H1 (cell line): ENCODE measurements at regions not wholly inside any gene's neighbourhood (a gene's known extent, or its start where the extent isn't known, plus 50 kb on each side); places are given as distances from the start of the nearest gene placed in this dataset.

Experiments
- CTCF ChIA-PET: fragments of 300-600 bp; sonication (Branson Sonifier 250); formaldehyde crosslinking; loops from one replicate; lab custom pipeline; 2021; ENCODE audit not compliant: partially characterized antibody; lab: Charles Lee
- POLR2A ChIA-PET: fragments of 300-600 bp; sonication (Branson Sonifier 250); formaldehyde crosslinking; loops from one replicate; lab custom pipeline; 2021; ENCODE audit warnings: inconsistent platforms; ENCODE audit not compliant: partially characterized antibody; lab: Charles Lee
- DNase-seq, 2 experiments: peaks; one replicate each; pipeline versions ENCODE4 v3.0.0 to v3.0.0-alpha.2; 2010 to 2022; ENCODE audit warnings: low spot score in 2 of 2, low read depth in 1 of 2, mixed read lengths in 1 of 2
- FAIRE-seq: peaks from 2 replicates; lab custom pipeline; 2011; peaks lifted over from hg19 to GRCh38; lab: Jason Lieb, UNC
- H2AFZ ChIP-seq: 2 replicates; pipeline ENCODE4 v1.8.1; 2012; ENCODE audit warnings: low read length, inconsistent platforms
- H2AK5ac ChIP-seq: 2 replicates; pipeline ENCODE4 v1.6.1; 2013; ENCODE audit warnings: low read depth, low read length
- H2BK120ac ChIP-seq: replicated peaks from 2 replicates; pipeline ENCODE3; 2013; ENCODE audit warnings: low read depth, low read length, inconsistent platforms
- H2BK12ac ChIP-seq: 2 replicates; pipeline ENCODE4 v1.6.1; 2013; ENCODE audit warnings: low read depth, low read length
- H2BK15ac ChIP-seq: 2 replicates; pipeline ENCODE4 v1.6.1; 2013; ENCODE audit warnings: low read length
- H2BK20ac ChIP-seq: 2 replicates; pipeline ENCODE4 v1.6.1; 2013; ENCODE audit warnings: low read length
- H2BK5ac ChIP-seq: 2 replicates; pipeline ENCODE4 v1.6.1; 2013; ENCODE audit warnings: low read depth, low read length
- H3K14ac ChIP-seq: 2 replicates; pipeline ENCODE4 v1.6.1; 2013; ENCODE audit warnings: inconsistent platforms; ENCODE audit not compliant: insufficient read length
- H3K18ac ChIP-seq: 2 replicates; pipeline ENCODE4 v1.6.1; 2013; ENCODE audit warnings: low read length; ENCODE audit errors: extremely low read depth
- H3K23ac ChIP-seq: 2 replicates; pipeline ENCODE4 v1.6.1; 2013; ENCODE audit warnings: inconsistent platforms; ENCODE audit not compliant: insufficient read length
- H3K23me2 ChIP-seq: 2 replicates; pipeline ENCODE4 v1.6.1; 2013; ENCODE audit warnings: low read depth, low read length
- H3K27ac ChIP-seq: 2 replicates; pipeline ENCODE4 v1.6.1; 2011; ENCODE audit warnings: low read depth, low read length, inconsistent platforms
- H3K27me3 ChIP-seq, 4 experiments: replicated peaks in 1 of 4; 1 replicate in 1 of 4; 2 replicates in 3 of 4; pipeline versions ENCODE4 v1.6.1 to v1.8.1; 2011 to 2013; ENCODE audit warnings: low read length in 3 of 4, mild to moderate bottlenecking in 3 of 4, inconsistent platforms in 2 of 4, mixed read lengths in 2 of 4, moderate library complexity in 1 of 4; ENCODE audit not compliant: control insufficient read depth in 3 of 4, insufficient read depth in 3 of 4; ENCODE audit errors: extremely low read depth in 1 of 4
- H3K36me3 ChIP-seq, 4 experiments: 2 replicates each; pipeline versions ENCODE4 v1.6.1 to v1.8.1; 2011 to 2013; ENCODE audit warnings: mild to moderate bottlenecking in 4 of 4, low read length in 3 of 4, moderate library complexity in 2 of 4, control low read depth in 1 of 4, inconsistent platforms in 1 of 4; ENCODE audit not compliant: insufficient read depth in 4 of 4, control insufficient read depth in 2 of 4
- H3K4ac ChIP-seq: replicated peaks from 2 replicates; pipeline ENCODE3; 2013; ENCODE audit warnings: low read length, low read depth, mixed read lengths, inconsistent platforms; ENCODE audit not compliant: insufficient read length
- H3K4me1 ChIP-seq, 4 experiments: replicated peaks in 1 of 4; 1 replicate in 1 of 4; 2 replicates in 3 of 4; pipeline versions ENCODE4 v1.6.1 to v1.8.1; 2011 to 2013; ENCODE audit warnings: low read length in 3 of 4, inconsistent platforms in 2 of 4, mixed read lengths in 1 of 4; ENCODE audit not compliant: insufficient read depth in 4 of 4, control insufficient read depth in 3 of 4
- H3K4me2 ChIP-seq, 2 experiments: 2 replicates each; pipeline versions ENCODE4 v1.6.1 to v1.8.1; 2011 to 2013; ENCODE audit warnings: low read depth in 2 of 2, low read length in 2 of 2, control low read depth in 1 of 2, inconsistent platforms in 1 of 2, mild to moderate bottlenecking in 1 of 2; ENCODE audit not compliant: insufficient read depth in 1 of 2
- H3K4me3 ChIP-seq, 4 experiments: fragments of 200-600, 300-600 bp in 1 of 4; sonication (generic), shearing (Covaris generic), sonication (Bioruptor Twin) in 1 of 4; 2 replicates each; pipeline versions ENCODE4 v1.5.1 to v1.8.1; 2011 to 2016; ENCODE audit warnings: low read length in 4 of 4, low read depth in 3 of 4, control low read depth in 2 of 4, inconsistent platforms in 2 of 4, mild to moderate bottlenecking in 2 of 4, mixed read lengths in 1 of 4, moderate library complexity in 1 of 4; ENCODE audit not compliant: insufficient read depth in 2 of 4; ENCODE audit errors: extremely low read depth in 1 of 4
- H3K56ac ChIP-seq: replicated peaks from 2 replicates; pipeline ENCODE3; 2013; ENCODE audit warnings: low read depth, mild to moderate bottlenecking, mixed read lengths, low read length, inconsistent platforms; ENCODE audit not compliant: insufficient read length
- H3K79me1 ChIP-seq: 2 replicates; pipeline ENCODE4 v1.6.1; 2013; ENCODE audit warnings: low read depth, low read length, control low read depth
- H3K79me2 ChIP-seq, 2 experiments: 2 replicates each; pipeline versions ENCODE4 v1.6.1 to v1.8.1; 2012 to 2013; ENCODE audit warnings: low read length in 2 of 2, mild to moderate bottlenecking in 2 of 2, inconsistent platforms in 1 of 2; ENCODE audit not compliant: insufficient read depth in 2 of 2, control insufficient read depth in 1 of 2
- H3K9ac ChIP-seq, 4 experiments: replicated peaks in 1 of 4; 1 replicate in 1 of 4; 2 replicates in 3 of 4; pipeline versions ENCODE4 v1.6.1 to v1.8.1; 2011 to 2013; ENCODE audit warnings: low read depth in 3 of 4, low read length in 3 of 4, control low read depth in 2 of 4, mild to moderate bottlenecking in 2 of 4, moderate library complexity in 2 of 4, inconsistent platforms in 1 of 4; ENCODE audit errors: extremely low read depth in 1 of 4
- H3K9me3 ChIP-seq, 2 experiments: 2 replicates each; pipeline versions ENCODE4 v1.6.1 to v1.8.1; 2012 to 2013; ENCODE audit warnings: mild to moderate bottlenecking in 2 of 2, moderate library complexity in 2 of 2, control low read depth in 1 of 2, inconsistent platforms in 1 of 2, low read depth in 1 of 2, low read length in 1 of 2, mixed read lengths in 1 of 2; ENCODE audit not compliant: insufficient read depth in 2 of 2
- H4K20me1 ChIP-seq, 2 experiments: replicated peaks in 1 of 2; 2 replicates each; pipeline versions ENCODE3 to v1.8.1; 2011 to 2013; ENCODE audit warnings: inconsistent platforms in 2 of 2, low read length in 2 of 2, mild to moderate bottlenecking in 1 of 2; ENCODE audit not compliant: insufficient read depth in 2 of 2, control insufficient read depth in 1 of 2
- H4K5ac ChIP-seq: 2 replicates; pipeline ENCODE4 v1.6.1; 2013; ENCODE audit warnings: low read length, low read depth, mixed read lengths, inconsistent platforms; ENCODE audit not compliant: insufficient read length
- H4K8ac ChIP-seq: 2 replicates; pipeline ENCODE4 v1.8.0; 2013; ENCODE audit warnings: mild to moderate bottlenecking, moderate library complexity, low read length, inconsistent platforms; ENCODE audit not compliant: insufficient read depth; ENCODE audit errors: extremely low read depth
- H4K91ac ChIP-seq: replicated peaks from 2 replicates; pipeline ENCODE3; 2013; ENCODE audit warnings: low read length, mixed read lengths, inconsistent platforms; ENCODE audit not compliant: insufficient read length
- ATF2 ChIP-seq: IDR thresholded peaks from 2 replicates; pipeline ENCODE4 v1.6.1; 2012; ENCODE audit warnings: low read length, inconsistent platforms
- BCL11A ChIP-seq, 2 experiments: IDR thresholded peaks; one replicate each; pipeline ENCODE4 v1.6.1; 2011; ENCODE audit warnings: low read depth in 2 of 2, low read length in 2 of 2, mild to moderate bottlenecking in 2 of 2
- CBX8 ChIP-seq: fragments of 300-800, 300-1000 bp; sonication (generic); IDR thresholded peaks from 2 replicates; pipeline ENCODE4 v1.7.1; 2016; ENCODE audit warnings: low read depth, low read length, borderline replicate concordance
- E2F6 ChIP-seq: IDR thresholded peaks from 2 replicates; pipeline ENCODE4 v1.6.1; 2012; ENCODE audit warnings: inconsistent platforms
- HDAC2 ChIP-seq, 2 experiments: fragments of 300-600 bp in 1 of 2; sonication (generic) in 1 of 2; IDR thresholded peaks; 2 replicates each; pipeline ENCODE4 v1.6.1; 2011 to 2012; ENCODE audit warnings: low read depth in 2 of 2, low read length in 2 of 2, mild to moderate bottlenecking in 2 of 2, moderate library complexity in 2 of 2, borderline replicate concordance in 1 of 2, inconsistent platforms in 1 of 2
- JUN ChIP-seq: IDR thresholded peaks from 2 replicates; pipeline ENCODE4 v1.6.1; 2011; ENCODE audit warnings: low read depth, mild to moderate bottlenecking, improper control_type of control experiment, low read length
- NRF1 ChIP-seq: IDR thresholded peaks from 2 replicates; pipeline ENCODE4 v1.6.1; 2011; ENCODE audit warnings: mild to moderate bottlenecking, low read depth, low read length, improper control_type of control experiment
- RBBP5 ChIP-seq: IDR thresholded peaks from 2 replicates; pipeline ENCODE4 v1.7.1; 2012; ENCODE audit warnings: low read depth, mild to moderate bottlenecking, inconsistent platforms, low read length, moderate library complexity, borderline replicate concordance
- SIRT6 ChIP-seq: IDR thresholded peaks from one replicate; pipeline ENCODE4 v1.7.1; 2012; ENCODE audit warnings: low read length, inconsistent platforms
- SRF ChIP-seq: IDR thresholded peaks from 2 replicates; pipeline ENCODE4 v1.6.1; 2011; ENCODE audit warnings: mild to moderate bottlenecking, low read depth, low read length, moderate library complexity
- USF2 ChIP-seq: IDR thresholded peaks from 2 replicates; pipeline ENCODE4 v1.6.1; 2011; ENCODE audit warnings: low read length, improper control_type of control experiment
- WGBS, 2 experiments: shearing (Covaris generic) in 1 of 2; methylation state at CpG; one replicate each; pipeline versions ENCODE4 v1.1.6 to v1.1.7; 2013 to 2015; ENCODE audit warnings: low lambda C conversion rate in 2 of 2, mixed read lengths in 2 of 2, inconsistent platforms in 1 of 2, low coverage in 1 of 2, missing lambda C conversion rate in 1 of 2; ENCODE audit not compliant: insufficient replicate concordance in 2 of 2, insufficient coverage in 1 of 2, insufficient read length in 1 of 2; ENCODE audit errors: extremely low coverage in 1 of 2, missing lambda C conversion rate in 1 of 2; 5-methylcytosine and 5-hydroxymethylcytosine counted together

GRCh38 chr4:110296892-110297291 lies 98.5 kb upstream of the ELOVL6 start:
- no peak overlapping the region for H3K4me2 ChIP-seq
- no peak overlapping the region for H2BK20ac ChIP-seq
- no peak overlapping the region for H4K5ac ChIP-seq
- no peak overlapping the region for H3K4ac ChIP-seq
- no peak overlapping the region for H2BK15ac ChIP-seq
- H3K23ac ChIP-seq, result no peak overlapping the region
- ChIA-PET POLR2A (no interaction called here), CTCF (interaction anchor here (1.0 kb wide), 1 partner anchor 18 kb away, joined by 4 read pairs; no protein-coding TSS in a partner anchor)
- FAIRE-seq (no peak), DNase-seq (no peak)
- no peaks in the 10 kb centered on the region for H4K20me1 ChIP-seq
- H2AFZ ChIP-seq, result no peak overlapping the region
- H3K9ac ChIP-seq, result no peak overlapping the region
- no peaks in the 10 kb centered on the region for H3K27me3 ChIP-seq
- 82% methylated on average over 2 of the region's 2 CpGs; no CpG with 5 or more reads in 1 of the 2 experiments for WGBS, 2 experiments
- no peaks in the 10 kb centered on the region for H3K23me2 ChIP-seq
- H3K56ac ChIP-seq, result no peak overlapping the region
- H3K27ac ChIP-seq, result no peak overlapping the region
- no peaks in the 10 kb centered on the region for H3K79me1 ChIP-seq
- H3K36me3 ChIP-seq, result no peaks in the 10 kb centered on the region
- H3K9me3 ChIP-seq, result no peaks in the 10 kb centered on the region
- no peak overlapping the region for H3K14ac ChIP-seq
- H2BK12ac ChIP-seq, result no peak overlapping the region
- H2BK5ac ChIP-seq, result no peak overlapping the region
- H4K91ac ChIP-seq, result no peak overlapping the region
- no peaks in the 10 kb centered on the region for H3K79me2 ChIP-seq
- H3K18ac ChIP-seq, result no peak overlapping the region
- no peak overlapping the region for H2AK5ac ChIP-seq
- no peaks in the 10 kb centered on the region for H3K4me1 ChIP-seq
- H2BK120ac ChIP-seq, result no peak overlapping the region
- no peak overlapping the region for H3K4me3 ChIP-seq
- H4K8ac ChIP-seq, result no peak overlapping the region
- no peak for TF ChIP-seq JUN
- no peak for TF ChIP-seq USF2
- no peak for TF ChIP-seq RBBP5
- no peak for TF ChIP-seq E2F6
- no peak for TF ChIP-seq BCL11A (IDR thresholded peaks at IDR 0.05; ENCODE audit: low read depth in 2 of 2, low read length in 2 of 2)
- TF ChIP-seq NRF1, result no peak
- no peak for TF ChIP-seq SIRT6
- no peak for TF ChIP-seq SRF
- TF ChIP-seq HDAC2 (IDR thresholded peaks at IDR 0.05; ENCODE audit: borderline replicate concordance in 1 of 2, low read depth in 2 of 2, low read length in 2 of 2), result no peak
- no peak for TF ChIP-seq ATF2
- TF ChIP-seq CBX8, result no peak
